SK-MEL-5 (cell line): ENCODE measurements at regions not wholly inside any gene's neighbourhood (a gene's known extent, or its start where the extent isn't known, plus 50 kb on each side); places are given as distances from the start of the nearest gene placed in this dataset.

Source experiments
- DNase-seq: peaks from one replicate; pipeline ENCODE4 v3.0.0-alpha.2; 2016; ENCODE audit warnings: low read depth, low spot score
- in situ Hi-C: cut with HindIII; loops from 2 replicates; pipeline ENCODE4 v1.10.0; 2016; ENCODE audit warnings: low sequenced_read_pairs, high pct_unique_total_duplicates, low pct_unique_long_range_greater_than_20kb

DNA sequence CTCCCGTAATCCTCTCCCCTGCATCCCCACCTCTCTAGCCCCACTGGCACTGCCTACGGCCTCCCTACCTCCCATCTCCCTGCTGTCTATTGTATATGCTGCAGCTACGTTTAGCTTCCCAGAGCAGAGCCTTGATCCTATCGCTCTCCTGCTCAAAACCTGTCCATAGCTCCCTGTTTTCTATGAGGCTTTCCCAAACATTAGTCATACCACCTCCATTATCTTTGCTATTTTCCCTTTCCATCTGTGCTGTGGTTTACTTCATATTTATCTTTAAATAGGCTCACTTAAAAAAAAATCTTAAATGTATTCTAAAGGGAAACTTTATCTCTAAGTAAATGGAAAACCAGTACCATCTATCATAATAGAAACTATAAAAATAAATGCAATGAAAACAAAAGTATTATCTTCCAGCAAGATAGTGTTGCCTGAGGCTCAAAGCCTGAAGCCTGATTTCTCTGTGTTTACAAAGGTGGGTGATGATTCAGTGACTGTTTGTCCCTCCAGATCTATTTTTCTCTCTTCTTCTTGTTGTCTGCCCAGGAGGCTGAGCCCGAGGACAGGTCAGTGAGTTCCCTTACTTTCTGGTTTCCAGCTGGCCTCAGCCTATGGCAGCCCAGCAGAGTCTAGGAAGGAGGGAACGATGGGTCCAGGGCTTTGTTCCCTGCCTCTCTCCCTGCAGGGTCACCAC, 397.1 kb upstream of the CFAP20DC start:
- DNase-seq, result no peak

DNA sequence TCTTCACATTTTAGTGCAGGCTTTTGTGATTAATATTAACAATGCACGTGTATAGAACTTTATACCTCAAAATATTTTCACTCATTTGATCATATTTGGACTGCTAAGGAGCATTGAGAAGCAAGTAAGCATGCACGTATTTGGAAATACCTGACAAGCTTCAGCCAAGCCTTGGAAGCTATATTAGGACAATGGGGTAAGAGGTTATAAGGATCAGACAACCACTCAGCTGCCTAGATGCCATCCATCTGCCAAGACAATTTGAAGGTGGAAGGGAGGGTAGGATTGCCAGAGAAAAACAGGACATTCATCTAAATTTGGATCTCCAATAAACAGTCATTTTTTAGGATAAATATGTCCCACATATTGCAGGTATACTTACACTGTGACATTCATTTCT, 394.9 kb upstream of the CFAP20DC start:
- DNase-seq, result no peak
- in situ Hi-C loops, result no loop called here

More for the DNA sequence above, 397.1 kb upstream of the CFAP20DC start:
- in situ Hi-C loops, result no loop called here

DNA sequence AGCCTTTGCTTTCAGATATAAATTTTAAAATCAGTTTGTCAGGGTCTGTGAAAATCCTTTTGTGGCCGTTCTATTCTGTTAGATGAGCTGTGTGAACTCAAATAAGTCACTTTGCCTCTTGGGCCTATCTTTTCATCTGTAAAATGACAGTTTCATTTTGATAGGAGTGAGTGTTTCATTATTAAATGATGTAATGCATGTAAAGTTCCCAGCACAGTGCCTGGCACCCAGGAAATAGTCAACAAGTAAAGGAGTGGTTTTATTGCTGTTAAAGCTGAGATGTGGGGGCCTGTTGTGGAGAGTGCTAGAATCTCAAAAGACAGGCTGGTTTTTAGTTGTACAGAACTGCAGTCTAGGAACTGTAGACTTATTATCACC, 394.5 kb upstream of the CFAP20DC start:
- in situ Hi-C loops, result no loop called here
- no peak for DNase-seq

DNA sequence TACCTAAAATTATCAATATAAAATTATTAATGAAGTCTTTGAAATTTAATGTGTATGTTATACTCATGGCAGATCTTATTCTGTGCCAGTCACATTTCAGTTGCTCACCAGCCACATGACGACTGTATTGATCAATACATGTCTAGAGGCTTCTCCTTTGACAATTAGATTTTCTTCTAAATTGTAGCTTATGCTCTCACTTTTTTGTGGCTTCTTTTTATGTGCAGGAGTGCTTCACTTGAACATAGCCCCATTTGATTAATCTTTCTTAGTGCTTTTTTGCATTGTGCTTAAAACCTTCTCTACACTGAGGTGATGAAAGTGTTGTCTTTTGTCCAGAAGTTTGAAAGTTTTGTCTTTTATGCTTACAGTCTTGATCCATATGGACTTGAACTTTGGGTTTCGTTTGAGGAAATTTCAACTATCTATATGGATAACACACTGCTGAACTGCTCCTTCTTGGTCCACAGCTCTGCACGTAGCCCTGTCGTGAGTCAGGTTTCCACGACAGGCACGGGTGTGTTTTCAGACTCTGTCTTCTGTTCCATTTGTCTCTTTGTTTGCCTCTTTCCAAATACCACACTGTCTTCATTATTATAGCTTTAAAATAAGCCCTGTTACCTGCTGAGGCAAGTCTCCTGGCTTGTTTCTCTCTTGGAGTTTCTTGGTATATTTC, 393.9 kb upstream of the CFAP20DC start:
- no peak for DNase-seq
- in situ Hi-C loops, result no loop called here

DNA sequence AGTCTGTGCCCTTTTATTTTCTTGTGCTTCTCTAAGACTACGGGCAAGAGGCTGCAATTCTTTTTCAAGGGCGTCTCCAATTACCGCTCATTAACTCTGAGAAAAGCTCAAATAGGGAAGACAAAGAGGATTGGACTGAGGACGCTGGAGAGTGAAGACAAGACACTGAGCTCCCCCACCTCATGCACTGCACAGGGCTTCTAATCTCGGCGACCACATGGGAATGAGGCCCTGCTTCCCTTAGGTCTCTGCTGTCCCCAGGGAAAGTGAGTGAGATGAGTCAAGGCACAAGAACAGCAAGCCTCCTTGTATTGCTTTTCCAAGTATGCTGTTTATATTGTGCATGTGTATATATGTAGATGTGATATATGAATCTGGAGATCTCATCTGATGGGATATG, 392.2 kb upstream of the CFAP20DC start:
- in situ Hi-C loops, result no loop called here
- DNase-seq, result peak; percentile 63

DNA sequence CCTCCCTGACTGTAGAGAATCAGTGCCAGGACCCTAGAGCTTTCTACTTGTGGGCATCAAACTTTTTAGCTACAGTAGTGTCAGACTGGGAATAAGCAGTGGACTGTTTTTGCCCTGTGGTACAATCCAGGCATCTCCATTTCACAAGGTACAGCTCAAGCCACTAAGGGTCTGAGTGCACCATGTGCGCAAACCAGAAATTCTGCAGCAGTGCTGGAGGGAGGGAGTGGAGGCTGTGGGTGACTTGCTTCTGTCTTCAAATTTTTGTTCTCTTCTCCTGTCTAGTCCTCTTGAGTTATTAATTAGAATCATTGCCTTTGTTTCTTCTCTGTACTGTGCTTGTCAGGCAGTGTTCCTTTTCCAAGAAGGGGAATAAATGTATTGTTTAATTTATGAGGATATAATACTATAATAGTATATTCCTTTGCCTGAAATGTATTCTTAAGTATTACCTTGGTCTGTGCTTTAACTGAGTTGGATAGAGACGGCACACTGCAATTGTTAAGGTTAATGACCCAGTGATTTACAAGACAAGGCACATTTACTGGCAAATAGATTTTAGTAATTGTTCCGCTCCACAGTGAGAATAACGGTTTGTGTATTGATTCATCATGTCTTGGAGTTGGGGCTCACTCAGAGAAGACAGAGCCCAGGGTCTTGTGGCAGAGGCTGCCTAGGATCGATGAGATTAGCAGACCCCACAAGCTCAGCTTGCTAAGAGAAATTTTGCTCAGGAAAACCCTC, 390.6 kb upstream of the CFAP20DC start:
- DNase-seq, result no peak
- in situ Hi-C loops, result no loop called here

DNA sequence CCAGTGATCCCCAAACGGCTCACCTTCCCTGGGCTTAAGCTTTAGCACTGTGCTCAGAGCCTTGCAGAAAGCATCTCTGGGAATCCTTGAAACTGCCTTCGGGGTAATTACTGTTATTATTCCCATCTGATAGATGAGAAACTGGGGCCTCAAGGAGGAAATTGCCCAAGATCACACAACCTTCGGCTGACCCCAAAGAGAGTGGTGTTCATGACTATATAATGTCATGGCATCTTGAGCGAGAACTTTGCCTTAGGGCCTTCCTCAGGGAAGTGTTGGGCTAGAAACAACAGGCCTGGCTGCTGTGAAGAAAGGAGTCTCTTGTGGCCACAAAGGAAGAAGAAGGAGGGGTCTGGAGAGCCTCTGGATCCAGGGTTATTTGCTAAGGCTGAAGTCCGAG, 388.7 kb upstream of the CFAP20DC start:
- no peak for DNase-seq

DNA sequence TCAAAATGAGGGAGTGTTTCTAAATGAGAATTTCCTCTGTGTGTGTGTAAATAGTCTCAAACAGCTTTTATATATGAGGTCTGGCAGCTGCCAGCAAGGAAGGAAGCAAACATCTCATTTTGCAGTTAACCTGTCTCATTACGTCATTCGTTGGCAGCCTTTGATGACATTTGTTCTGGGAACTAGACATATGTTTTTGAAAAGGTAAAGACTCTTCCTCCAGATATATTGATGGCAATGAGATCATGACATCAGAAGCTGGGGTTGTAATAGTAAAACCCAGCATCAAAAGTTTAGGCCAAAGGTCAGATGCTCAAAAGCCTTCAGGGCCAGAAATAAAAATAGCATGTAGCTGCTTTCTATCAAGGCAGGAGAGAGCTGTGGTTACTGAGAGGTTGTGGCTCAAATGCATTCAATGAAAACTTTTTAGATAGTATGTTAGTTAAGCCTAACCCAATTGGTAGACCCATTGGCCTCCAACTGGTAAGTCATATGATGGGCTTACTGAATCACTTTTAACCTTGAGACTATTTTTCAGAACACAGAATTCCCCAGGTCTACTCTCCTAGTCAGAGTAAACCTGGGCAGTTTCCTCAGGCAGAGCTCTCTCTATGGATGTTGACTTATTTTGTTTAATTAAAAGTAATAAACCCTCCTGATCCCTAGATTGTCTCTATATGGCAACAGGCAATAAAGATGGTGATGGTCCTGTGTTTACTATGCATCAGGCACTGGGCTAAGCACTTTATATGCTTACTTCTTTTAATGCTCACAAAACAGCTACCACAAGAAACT, 386.5 kb upstream of the CFAP20DC start:
- no peak for DNase-seq
- in situ Hi-C loops, result no loop called here

More for the DNA sequence above, 388.7 kb upstream of the CFAP20DC start:
- in situ Hi-C loops, result no loop called here

DNA sequence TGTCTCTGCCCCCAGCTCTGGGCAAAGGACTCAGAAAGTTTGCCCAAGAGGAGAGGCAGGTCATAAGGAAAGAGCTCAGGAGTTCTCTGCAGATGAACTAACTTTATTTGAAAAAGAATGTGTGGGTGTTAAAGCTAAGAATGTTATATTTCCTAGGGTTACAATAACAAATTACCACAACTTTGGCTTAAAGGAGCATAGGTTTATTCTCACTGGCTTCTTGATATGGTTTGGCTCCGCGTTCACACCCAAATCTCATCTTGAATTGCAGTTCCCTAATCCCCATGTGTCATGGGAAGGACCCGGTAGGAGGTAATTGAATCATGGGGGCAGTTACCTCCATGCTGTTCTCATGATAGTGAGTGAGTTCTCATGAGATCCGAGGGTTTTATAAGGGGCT, 383.7 kb upstream of the CFAP20DC start:
- no peak for DNase-seq
- in situ Hi-C loops, result no loop called here

DNA sequence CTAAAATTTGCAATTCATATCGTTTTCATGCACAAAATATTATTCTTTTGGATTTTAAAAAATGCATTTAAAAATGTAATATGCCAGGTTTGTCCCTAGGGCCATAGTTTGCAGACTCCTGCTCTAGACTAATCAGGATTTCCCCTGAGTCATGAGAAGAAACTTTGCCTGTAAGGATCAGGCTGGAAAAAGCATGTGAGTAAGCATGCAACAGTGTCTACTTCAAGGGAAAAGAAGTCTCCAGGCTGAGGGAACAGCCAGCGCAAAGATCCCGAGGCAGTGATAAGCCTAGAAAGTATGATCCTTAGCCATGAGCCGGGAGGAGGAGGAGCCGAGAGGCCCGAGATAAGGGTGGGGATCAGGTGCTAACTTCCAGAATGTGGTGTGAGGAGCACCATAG, 382.8 kb upstream of the CFAP20DC start:
- DNase-seq, result no peak
- in situ Hi-C loops, result no loop called here

DNA sequence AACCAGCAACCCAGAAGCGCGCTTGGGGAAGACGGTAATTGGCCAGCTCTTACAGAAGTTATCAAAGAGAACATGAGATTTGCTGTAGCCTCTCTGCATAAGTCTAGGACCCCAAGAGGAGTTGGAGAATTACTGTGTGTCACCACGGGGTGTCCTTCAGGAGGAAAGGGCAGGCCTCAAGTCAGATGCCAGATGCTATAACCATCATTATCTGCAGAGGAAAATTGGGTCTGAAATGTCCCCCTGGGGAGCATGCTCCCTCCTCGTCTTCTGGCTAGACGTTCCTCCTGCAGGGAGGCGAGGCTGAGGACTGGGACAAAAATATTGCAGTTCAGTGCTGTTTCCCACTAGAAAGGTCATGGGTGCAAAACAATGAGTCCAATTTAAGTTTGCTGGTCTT, 380.5 kb upstream of the CFAP20DC start:
- in situ Hi-C loops, result no loop called here
- DNase-seq, result no peak

DNA sequence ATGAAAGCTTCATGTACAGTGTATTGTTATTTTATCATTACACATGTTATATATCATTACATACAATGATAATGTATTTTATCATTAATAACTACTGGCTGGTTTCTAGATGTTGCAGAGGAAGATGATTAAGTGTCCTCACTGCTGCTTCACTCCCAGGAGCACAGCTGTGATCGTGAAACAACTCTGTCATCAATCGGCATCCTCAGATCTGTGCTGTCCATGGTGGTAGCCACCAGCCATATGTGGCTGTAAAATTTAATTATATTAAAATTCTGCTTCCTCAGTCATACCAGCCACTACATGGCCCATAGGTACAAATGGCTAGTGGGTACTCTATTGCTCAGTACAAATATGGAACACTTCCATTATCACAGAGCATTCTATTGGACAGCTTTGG, 379.4 kb upstream of the CFAP20DC start:
- in situ Hi-C loops, result no loop called here
- DNase-seq, result no peak

DNA sequence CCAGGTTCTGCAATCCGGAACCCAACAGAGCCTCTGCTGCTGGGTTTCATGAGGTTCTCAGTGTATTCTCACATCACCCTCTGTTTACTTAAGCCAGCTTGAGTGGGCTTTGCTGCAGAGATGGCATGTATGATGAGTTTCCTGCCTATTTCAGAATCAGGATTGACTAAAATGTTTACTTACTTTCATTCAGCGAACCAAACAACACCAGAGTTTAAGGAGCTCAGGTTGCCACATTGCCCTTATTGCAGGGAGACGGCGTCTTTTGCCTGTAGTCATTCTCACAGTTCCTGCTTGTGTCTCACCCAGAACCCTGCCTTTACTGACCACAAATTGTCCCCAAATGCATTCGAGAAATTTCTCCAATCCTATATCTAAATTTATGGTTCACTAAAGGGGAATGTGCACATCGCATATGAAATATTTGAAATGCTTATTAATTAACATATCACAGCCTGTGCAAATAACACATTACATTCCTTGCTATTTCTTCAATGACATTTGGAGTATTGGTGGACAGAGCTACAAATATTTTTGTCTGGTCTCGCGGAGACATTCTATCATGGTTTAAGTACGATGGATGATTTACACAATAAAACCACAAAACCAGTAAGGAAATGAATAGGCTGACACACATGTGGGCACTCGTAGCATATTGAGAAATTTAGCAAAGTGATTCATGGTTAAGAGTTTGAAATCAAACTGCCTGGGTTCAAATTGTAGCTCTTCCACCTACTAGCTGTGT, 377.2 kb upstream of the CFAP20DC start:
- no peak for DNase-seq
- in situ Hi-C loops, result no loop called here

DNA sequence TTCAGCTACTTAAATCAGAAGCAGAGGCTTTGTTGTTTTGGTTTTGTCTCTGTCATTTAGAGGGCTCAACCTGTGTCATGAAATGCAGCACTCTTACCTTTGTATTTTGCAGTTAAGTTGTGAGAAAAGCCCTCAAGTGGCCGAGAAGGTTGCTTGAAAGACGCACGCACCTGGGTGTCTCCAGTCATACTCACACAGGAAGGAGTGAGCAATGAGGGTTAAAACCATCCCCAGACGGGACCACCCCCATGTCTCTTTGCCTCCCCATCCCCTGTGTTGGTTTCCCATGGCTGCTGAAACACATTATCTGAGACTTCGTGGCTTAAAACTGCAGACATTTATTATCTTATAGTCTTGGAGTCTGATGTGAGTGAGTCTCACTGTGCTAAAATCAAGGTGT, 376.1 kb upstream of the CFAP20DC start:
- in situ Hi-C loops, result no loop called here
- DNase-seq, result no peak

DNA sequence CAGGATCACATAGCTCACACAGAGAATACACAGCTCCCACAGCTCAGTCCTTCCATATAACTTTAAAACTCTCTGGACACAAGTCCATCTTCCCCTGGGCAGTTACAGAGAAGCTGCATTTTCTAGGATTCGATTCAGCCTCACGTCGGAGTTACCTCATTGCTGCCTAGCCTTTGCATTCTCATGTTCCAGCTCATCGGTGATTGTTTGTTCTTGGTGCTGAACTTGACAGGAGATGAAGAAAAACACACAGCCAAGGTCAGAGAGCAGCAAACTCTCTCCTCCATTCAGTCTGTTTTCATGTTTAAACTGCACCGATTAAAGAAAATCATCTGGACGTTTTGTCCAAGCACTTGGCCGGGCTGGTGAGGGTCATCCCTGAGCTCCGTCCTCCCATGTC, 375.5 kb upstream of the CFAP20DC start:
- in situ Hi-C loops, result no loop called here
- no peak for DNase-seq

DNA sequence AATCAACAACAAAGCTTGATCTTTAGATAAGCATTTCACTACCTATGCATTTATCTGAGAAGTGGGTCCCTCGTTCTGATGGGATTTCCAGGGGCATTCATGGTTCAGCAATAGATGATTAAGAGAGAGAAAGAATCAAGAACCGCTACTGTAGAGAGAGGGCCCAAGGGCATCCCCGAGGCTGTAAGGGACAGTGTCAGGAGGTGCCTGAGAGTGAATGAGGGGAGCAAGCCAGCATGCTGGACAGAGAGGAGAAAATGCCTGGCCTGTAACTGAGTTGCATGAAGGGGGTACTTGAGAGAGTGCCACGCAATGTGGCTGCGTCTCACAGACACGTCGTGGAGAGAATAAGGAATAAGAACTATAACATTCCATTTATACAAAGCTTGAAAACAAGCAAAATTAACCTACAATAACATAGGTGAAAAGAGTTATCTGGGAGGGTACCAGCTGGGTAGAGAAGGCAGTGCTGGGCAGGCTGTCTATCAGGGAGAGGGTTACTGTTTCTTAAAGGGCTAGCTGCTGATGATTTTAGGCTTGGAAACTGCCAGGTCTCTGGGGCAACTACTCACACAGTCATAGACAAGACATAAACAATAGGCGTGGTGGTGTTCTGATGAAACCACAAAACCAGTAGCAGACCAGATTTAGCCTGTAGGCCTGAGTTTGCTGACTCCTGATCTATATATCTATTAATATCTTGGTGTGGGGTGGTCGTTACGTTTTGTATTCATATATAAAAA, 374.6 kb upstream of the CFAP20DC start:
- in situ Hi-C loops, result no loop called here
- DNase-seq, result no peak

DNA sequence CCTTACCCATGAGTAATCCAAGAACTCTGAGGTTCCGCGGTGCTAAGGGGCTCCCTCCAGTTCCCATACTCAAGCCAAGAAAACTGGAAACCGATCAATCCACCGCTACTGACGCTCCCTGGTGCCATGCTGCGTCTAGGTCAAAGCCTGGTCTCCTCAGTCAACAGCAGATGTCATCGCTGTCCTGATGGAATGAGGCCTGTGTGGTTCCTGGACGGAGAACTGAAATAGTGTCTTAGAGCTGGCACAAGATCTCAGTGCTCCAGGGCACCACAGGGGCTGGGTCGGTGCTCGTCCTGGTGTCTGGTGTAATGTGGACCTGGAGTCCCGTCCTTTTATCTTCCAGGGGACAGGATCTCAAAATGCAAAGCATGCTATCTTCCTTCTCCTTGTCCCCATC, 373.9 kb upstream of the CFAP20DC start:
- in situ Hi-C loops, result no loop called here
- no peak for DNase-seq
